HG02798 (cell line): ENCODE measurements at regions not wholly inside any gene's neighbourhood (a gene's known extent, or its start where the extent isn't known, plus 50 kb on each side); places are given as distances from the start of the nearest gene placed in this dataset.

Experiments
- ATAC-seq: cut with Tn5 transposase; IDR thresholded peaks from one replicate; pipeline ENCODE4 v1.9.1; 2021; ENCODE audit warnings: mild to moderate bottlenecking; ENCODE audit not compliant: unreplicated experiment, poor library complexity

GRCh38 chr10:2674451-2674850, 392.9 kb upstream of the PFKP start:
- no peak for ATAC-seq

- no peak for ATAC-seq
These were observed 396.5 kb upstream of the PFKP start for GRCh38 chr10:2670864-2671263.

- no peak for ATAC-seq
These were observed 401.6 kb upstream of the PFKP start for GRCh38 chr10:2665772-2666171.

- ATAC-seq = no peak
These were observed 407.1 kb upstream of the PFKP start for GRCh38 chr10:2660276-2660675.

GRCh38 chr10:2659660-2660209, 407.6 kb upstream of the PFKP start:
- ATAC-seq = no peak

GRCh38 chr10:2658780-2659179, 408.6 kb upstream of the PFKP start:
- ATAC-seq = no peak

- ATAC-seq = no peak
These were observed 417.0 kb upstream of the PFKP start for GRCh38 chr10:2650328-2650727.

- no peak for ATAC-seq
These were observed 426.3 kb upstream of the PFKP start for GRCh38 chr10:2641028-2641427.

- ATAC-seq = no peak
These were observed 433.7 kb upstream of the PFKP start for GRCh38 chr10:2633630-2634029.

- no peak for ATAC-seq
These were observed 435.7 kb upstream of the PFKP start for GRCh38 chr10:2631557-2632205.

GRCh38 chr10:2628705-2629104, 438.6 kb upstream of the PFKP start:
- no peak for ATAC-seq

GRCh38 chr10:2627969-2628368, 439.4 kb upstream of the PFKP start:
- no peak for ATAC-seq

- ATAC-seq = no peak
These were observed 442.3 kb upstream of the PFKP start for GRCh38 chr10:2625094-2625493.

- no peak for ATAC-seq
These were observed 443.6 kb upstream of the PFKP start for GRCh38 chr10:2623675-2624274.

- ATAC-seq = no peak
These were observed 446.4 kb upstream of the PFKP start for GRCh38 chr10:2620827-2621521.

- ATAC-seq = no peak
These were observed 447.4 kb upstream of the PFKP start for GRCh38 chr10:2619916-2620315.

- no peak for ATAC-seq
These were observed 447.9 kb upstream of the PFKP start for GRCh38 chr10:2619472-2619871.

- no peak for ATAC-seq
These were observed 448.7 kb upstream of the PFKP start for GRCh38 chr10:2618690-2619089.

- ATAC-seq = no peak
These were observed 451.1 kb upstream of the PFKP start for GRCh38 chr10:2616215-2616614.

GRCh38 chr10:2611603-2612002, 455.7 kb upstream of the PFKP start:
- ATAC-seq = no peak

GRCh38 chr10:2610946-2611345, 456.4 kb upstream of the PFKP start:
- ATAC-seq = no peak
